ENCODE measurements at regions not wholly inside any gene's neighbourhood (a gene's known extent, or its start where the extent isn't known, plus 50 kb on each side); places are given as distances from the start of the nearest gene placed in this dataset.

DNA sequence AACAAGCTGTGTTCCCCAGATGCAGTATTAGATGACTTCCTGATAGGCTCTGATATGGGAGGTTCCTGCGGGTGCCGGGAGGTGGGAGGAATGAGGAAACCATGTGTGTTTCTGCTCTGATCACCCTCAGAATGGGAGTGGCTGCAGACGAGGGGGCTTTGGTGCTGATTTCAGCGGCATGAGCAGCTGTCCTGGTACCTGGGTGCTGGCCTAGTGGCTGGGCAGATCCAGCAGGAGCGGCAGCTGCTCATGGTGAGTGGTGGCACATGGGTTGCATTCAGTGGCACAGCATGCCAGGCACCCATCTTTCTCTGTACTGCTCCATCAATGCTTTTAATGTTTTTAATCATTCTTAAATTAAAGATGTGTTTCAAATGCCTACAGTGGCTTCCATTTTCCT lies 177.2 kb upstream of the NETO1 start:
- peak overlapping the region; percentile 90 for H3K27ac ChIP-seq
- TF ChIP-seq, protein P1, sequence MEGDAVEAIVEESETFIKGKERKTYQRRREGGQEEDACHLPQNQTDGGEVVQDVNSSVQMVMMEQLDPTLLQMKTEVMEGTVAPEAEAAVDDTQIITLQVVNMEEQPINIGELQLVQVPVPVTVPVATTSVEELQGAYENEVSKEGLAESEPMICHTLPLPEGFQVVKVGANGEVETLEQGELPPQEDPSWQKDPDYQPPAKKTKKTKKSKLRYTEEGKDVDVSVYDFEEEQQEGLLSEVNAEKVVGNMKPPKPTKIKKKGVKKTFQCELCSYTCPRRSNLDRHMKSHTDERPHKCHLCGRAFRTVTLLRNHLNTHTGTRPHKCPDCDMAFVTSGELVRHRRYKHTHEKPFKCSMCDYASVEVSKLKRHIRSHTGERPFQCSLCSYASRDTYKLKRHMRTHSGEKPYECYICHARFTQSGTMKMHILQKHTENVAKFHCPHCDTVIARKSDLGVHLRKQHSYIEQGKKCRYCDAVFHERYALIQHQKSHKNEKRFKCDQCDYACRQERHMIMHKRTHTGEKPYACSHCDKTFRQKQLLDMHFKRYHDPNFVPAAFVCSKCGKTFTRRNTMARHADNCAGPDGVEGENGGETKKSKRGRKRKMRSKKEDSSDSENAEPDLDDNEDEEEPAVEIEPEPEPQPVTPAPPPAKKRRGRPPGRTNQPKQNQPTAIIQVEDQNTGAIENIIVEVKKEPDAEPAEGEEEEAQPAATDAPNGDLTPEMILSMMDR (conservative IDR thresholded peaks at IDR 0.05), result no peak
- TF ChIP-seq ZFX (IDR thresholded peaks at IDR 0.05), result no peak

DNA sequence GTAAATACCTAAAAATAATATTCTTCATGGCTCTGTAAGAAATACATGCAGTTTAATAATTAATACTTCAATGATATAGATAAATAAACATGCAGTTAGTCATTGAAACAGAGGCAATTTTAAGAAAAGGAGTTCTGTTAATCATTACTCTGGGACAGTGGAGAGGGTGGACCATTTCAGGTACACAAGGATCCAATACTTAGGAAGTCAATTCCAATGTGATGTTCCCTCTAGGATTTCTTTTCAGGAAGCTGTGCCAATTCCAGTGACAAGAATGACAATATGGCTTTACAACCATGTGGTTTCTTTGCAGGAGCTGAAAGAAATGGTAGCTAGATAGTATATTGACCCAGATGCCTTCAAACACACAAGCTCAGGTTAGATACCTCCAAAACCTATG lies 175.8 kb upstream of the NETO1 start:
- peak overlapping the region; percentile 52; the same call in 1 of the 2 replicates for H3K27ac ChIP-seq

DNA sequence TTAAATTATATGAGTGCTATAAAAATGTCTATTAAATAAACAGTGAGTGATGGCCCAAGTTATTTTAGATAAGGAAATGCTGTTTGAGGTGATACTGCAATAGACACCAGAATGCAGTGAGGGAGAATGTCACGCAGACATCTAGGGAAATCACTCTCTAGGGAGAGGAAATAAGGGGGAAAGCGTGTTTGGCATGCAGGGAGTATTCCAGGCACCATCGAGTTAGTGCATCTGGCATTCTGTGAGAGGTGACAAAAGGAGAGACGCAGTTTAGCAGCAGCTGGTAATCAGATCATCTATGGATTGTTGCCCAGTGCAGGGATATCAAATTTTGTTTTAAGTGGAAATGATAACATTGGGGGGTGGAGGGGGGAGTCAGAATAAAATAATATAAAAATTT lies 175.4 kb upstream of the NETO1 start:
- peak overlapping the region; percentile 52; the same call in 1 of the 2 replicates for H3K27ac ChIP-seq

More for the DNA sequence above, 175.8 kb upstream of the NETO1 start:
- TF ChIP-seq, protein P1 (conservative IDR thresholded peaks at IDR 0.05), result no peak
- TF ChIP-seq ZFX (IDR thresholded peaks at IDR 0.05), result no peak

DNA sequence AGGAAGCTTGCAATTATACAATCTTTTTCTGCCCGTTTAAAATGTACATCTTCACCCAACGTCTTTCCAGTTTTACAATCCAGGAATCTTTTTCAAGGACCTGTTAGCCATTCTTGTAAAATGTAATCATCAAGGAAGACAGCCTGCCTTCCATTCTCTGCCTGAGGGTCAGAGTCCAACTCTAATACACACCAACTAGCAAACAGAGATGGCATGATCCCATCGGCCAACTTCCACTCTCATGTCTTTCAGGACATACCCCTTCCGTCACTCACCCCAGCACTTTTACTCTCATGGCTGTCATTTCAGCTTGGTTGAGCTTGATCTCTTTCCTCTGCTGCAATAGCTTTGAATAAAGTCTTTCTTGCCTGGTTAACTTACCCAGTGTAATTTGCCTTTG lies 172.5 kb upstream of the NETO1 start:
- no peak overlapping the region for H3K27ac ChIP-seq
- TF ChIP-seq, protein P1 (conservative IDR thresholded peaks at IDR 0.05), result no peak
- TF ChIP-seq ZFX (IDR thresholded peaks at IDR 0.05), result no peak

More for the DNA sequence above, 175.4 kb upstream of the NETO1 start:
- TF ChIP-seq ZFX (IDR thresholded peaks at IDR 0.05), result no peak
- TF ChIP-seq, protein P1 (conservative IDR thresholded peaks at IDR 0.05), result no peak

DNA sequence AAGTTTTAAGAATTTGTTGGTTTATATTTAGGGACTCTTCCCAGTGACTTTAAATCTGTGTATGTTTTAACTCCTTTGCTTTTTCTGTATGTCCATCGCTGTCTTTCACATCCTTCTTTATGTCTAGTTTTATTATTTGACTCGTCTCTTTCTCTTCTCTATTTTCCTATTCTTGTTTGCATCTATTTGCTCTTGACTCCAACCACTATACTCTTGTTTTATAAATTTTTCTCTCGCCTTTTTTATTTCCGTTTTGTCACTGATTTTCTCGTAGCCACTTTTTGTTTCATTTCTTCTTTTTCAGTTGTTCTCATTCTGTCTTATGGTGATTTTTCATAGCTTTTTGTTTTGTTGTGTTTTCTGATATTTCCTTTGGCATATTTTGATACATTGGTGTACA lies 170.5 kb upstream of the NETO1 start:
- H3K27ac ChIP-seq, result no peak overlapping the region
- TF ChIP-seq ZFX (IDR thresholded peaks at IDR 0.05), result no peak

DNA sequence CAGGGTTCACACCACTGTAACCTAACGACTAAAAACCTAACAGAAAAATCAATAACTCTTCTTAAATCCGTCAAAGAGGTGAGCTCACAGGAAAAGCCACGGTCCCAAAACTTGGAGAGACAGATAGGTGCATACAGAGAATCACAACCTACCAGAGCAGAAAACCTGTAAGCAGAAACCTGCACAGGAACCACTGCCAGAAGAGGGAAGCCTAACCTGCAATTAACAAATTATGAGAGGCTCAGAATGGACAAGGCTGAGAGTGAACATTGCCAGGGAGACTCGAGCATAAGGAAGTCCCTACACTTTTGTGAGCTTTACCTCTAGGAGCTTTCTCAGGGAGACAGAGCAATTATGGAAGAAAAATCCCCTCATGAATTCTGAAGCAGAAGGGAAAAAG lies 156.2 kb upstream of the NETO1 start:
- H3K27ac ChIP-seq, result peak overlapping the region; percentile 5; the same call in 1 of the 2 replicates
- TF ChIP-seq, protein P1 (conservative IDR thresholded peaks at IDR 0.05), result no peak; the same call in 1 of the 2 replicates
- TF ChIP-seq ZFX (IDR thresholded peaks at IDR 0.05), result no peak

DNA sequence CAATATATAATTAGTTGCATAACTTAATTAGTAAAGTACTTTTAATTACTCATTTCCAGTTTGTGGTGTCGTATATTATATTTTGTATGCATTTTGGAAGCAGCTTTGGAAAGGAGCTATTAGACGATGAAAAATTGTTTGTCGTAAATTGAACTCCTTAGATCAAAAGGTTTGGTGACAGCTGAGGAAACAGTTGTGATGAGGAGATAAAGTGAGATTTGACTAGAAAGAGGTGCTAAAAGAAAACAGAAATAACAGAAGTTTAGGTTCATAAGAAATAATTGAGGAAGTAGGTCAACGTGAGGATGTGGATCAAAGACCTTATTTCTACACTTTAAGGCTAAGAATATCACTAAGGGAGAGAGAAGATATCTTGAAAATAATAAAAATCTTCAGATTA lies 141.9 kb upstream of the NETO1 start:
- H3K27ac ChIP-seq, result no peak overlapping the region
- TF ChIP-seq ZFX (IDR thresholded peaks at IDR 0.05), result no peak
- TF ChIP-seq, protein P1 (conservative IDR thresholded peaks at IDR 0.05), result no peak

DNA sequence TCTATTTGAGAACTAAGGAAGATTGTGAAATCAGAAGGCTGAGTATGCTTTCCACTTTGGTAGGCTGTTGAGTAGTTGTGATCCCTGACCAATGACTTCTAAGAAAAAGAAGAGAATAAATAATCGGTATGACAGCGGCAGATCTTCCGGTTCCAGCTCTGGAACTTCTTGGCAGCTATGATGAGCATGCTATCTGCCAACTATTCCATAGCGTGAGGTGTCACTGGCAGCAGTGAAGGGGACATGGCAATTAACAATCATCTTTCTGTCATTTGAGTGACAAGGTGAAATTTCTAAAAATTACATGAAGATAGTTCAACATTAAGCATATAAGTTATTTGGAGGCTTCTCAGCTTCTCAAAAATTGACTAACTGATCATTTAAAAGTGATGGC lies 140.1 kb upstream of the NETO1 start:
- no peak for TF ChIP-seq ZFX (IDR thresholded peaks at IDR 0.05)
- H3K27ac ChIP-seq, result no peak overlapping the region

Measured in C4-2B (cell line).